Panc1 (cell line): ENCODE measurements at regions not wholly inside any gene's neighbourhood (a gene's known extent, or its start where the extent isn't known, plus 50 kb on each side); places are given as distances from the start of the nearest gene placed in this dataset.

Experiments
- ATAC-seq: fragments of 200-7000 bp; cut with Tn5 transposase; 2 replicates; pipeline ENCODE4 v1.9.1; 2020; ENCODE audit warnings: mild to moderate bottlenecking, moderate library complexity
- BruUV-seq: library from RNA; stranded (reverse); fragments of 400-500 nt; replicated peaks from 2 replicates; lab custom pipeline; 2021; lab: Mats Ljungman, UMichigan
- CTCF ChIA-PET: fragments of 300-600 bp; sonication (Branson Sonifier 250); formaldehyde crosslinking; loops from one replicate; lab custom pipeline; 2022; ENCODE audit warnings: antibody characterized with exemption; lab: Charles Lee
- POLR2A ChIA-PET: fragments of 300-600 bp; sonication (Branson Sonifier 250); formaldehyde crosslinking; loops from one replicate; lab custom pipeline; 2022; ENCODE audit warnings: antibody characterized with exemption; lab: Charles Lee
- DNase-seq: peaks from one replicate; pipeline ENCODE4 v3.0.0-alpha.2; 2010; ENCODE audit warnings: low read depth, low spot score
- H3K27ac ChIP-seq: 2 replicates; pipeline ENCODE4 v1.5.1; 2011; ENCODE audit warnings: mild to moderate bottlenecking, low read length, inconsistent platforms
- H3K27me3 ChIP-seq: fragments of 200-500 bp; sonication (Bioruptor generic); 2 replicates; pipeline ENCODE4 v1.6.0; 2014; ENCODE audit warnings: low read length, inconsistent platforms; ENCODE audit not compliant: control insufficient read depth, insufficient read depth
- H3K36me3 ChIP-seq: fragments of 200-500 bp; sonication (Bioruptor generic); 2 replicates; pipeline ENCODE4 v1.5.1; 2014; ENCODE audit warnings: inconsistent platforms, mild to moderate bottlenecking, low read length, moderate library complexity; ENCODE audit not compliant: control insufficient read depth, insufficient read depth
- H3K4me1 ChIP-seq: 2 replicates; pipeline ENCODE4 v1.5.1; 2011; ENCODE audit warnings: inconsistent platforms, mild to moderate bottlenecking, low read length, moderate library complexity; ENCODE audit not compliant: control insufficient read depth, insufficient read depth
- H3K4me3 ChIP-seq, 2 experiments: 2 replicates each; pipeline ENCODE4 v1.5.1; 2011 to 2012; ENCODE audit warnings: low read depth in 2 of 2, low read length in 2 of 2, mild to moderate bottlenecking in 2 of 2, inconsistent platforms in 1 of 2, moderate library complexity in 1 of 2
- H3K9me3 ChIP-seq: fragments of 200-500 bp; sonication (Bioruptor generic); 2 replicates; pipeline ENCODE4 v1.5.1; 2014; ENCODE audit warnings: low read depth, mild to moderate bottlenecking, inconsistent platforms, low read length, moderate library complexity; ENCODE audit not compliant: control insufficient read depth, insufficient read depth
- CTCF ChIP-seq: fragments of 450-650 bp; IDR thresholded peaks from 2 replicates; pipeline ENCODE4 v1.5.1; 2017; ENCODE audit warnings: mild to moderate bottlenecking
- POLR2AphosphoS5 ChIP-seq: IDR thresholded peaks from 2 replicates; pipeline ENCODE4 v1.6.1; 2012; ENCODE audit warnings: mild to moderate bottlenecking, low read depth, low read length, moderate library complexity
- REST ChIP-seq, 2 experiments: IDR thresholded peaks; 2 replicates each; pipeline ENCODE4 v1.6.1; 2011 to 2012; ENCODE audit warnings: low read depth in 2 of 2, control low read depth in 1 of 2, low read length in 1 of 2, mild to moderate bottlenecking in 1 of 2, moderate library complexity in 1 of 2; ENCODE audit not compliant: insufficient read depth in 1 of 2
- SIN3A ChIP-seq: IDR thresholded peaks from 2 replicates; pipeline ENCODE4 v1.6.1; 2012; ENCODE audit warnings: low read depth, mild to moderate bottlenecking, low read length, moderate library complexity, borderline replicate concordance; ENCODE audit not compliant: insufficient read depth
- TCF7L2 ChIP-seq: IDR thresholded peaks from 2 replicates; pipeline ENCODE4 v1.6.1; 2011; ENCODE audit warnings: mild to moderate bottlenecking, low read depth, low read length, inconsistent platforms
- in situ Hi-C: cut with HindIII; loops from 2 replicates; pipeline ENCODE4 v1.10.0; 2016; ENCODE audit warnings: low sequenced_read_pairs, low pct_unique_long_range_greater_than_20kb
- intact Hi-C: fragments of 100-400 bp; cut with micrococcal nuclease; formaldehyde crosslinking; loops from one replicate; pipeline ENCODE4 v1.10.0; 2022; ENCODE audit not compliant: unreplicated experiment

- no peak overlapping the region for H3K27ac ChIP-seq
- ChIA-PET CTCF (no interaction called here), POLR2A (no interaction called here)
- intact Hi-C loops (no loop called here), in situ Hi-C loops (no loop called here)
- H3K36me3 ChIP-seq: no peaks in the 10 kb centered on the region
- no peaks in the 10 kb centered on the region for H3K27me3 ChIP-seq
- H3K9me3 ChIP-seq: no peaks in the 10 kb centered on the region; the same call in 1 of the 2 replicates
- TF ChIP-seq CTCF: no peak
- TF ChIP-seq TCF7L2: no peak
- TF ChIP-seq SIN3A: no peak
- no peak for TF ChIP-seq REST (IDR thresholded peaks at IDR 0.05; ENCODE audit: insufficient read depth in 1 of 2, low read depth in 2 of 2, low read length in 1 of 2)
- no peak for TF ChIP-seq POLR2AphosphoS5
- no TSS peak for BruUV-seq
- no peaks in the 10 kb centered on the region for H3K4me1 ChIP-seq
- no peak for DNase-seq
- ATAC-seq: no peak
- no peak overlapping the region for H3K4me3 ChIP-seq
Measured at GRCh38 chr3:106745344-106746168, 631.7 kb upstream of the CCDC54 start.

DNA sequence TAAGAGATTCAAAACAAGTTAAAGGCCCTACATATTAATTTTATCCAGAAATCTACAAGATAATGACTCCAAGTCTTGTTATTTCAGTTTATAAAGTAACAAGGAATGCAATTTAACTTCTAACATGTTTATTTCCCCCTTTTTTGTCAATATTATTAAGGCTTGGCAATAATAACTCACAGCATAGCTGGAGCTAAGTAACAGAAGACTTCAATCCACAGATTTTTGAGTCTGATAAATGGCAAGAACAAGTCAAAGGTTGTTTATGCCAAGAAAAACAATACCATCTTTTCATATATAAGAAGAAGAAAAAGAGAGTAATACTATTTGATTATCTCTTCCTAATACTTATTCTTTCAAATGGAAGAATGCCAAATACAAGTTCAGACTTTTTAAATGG, 631.0 kb upstream of the CCDC54 start:
- Histone ChIP-seq H3K27ac (no peak overlapping the region), H3K9me3 (no peaks in the 10 kb centered on the region; the same call in 1 of the 2 replicates), H3K4me1 (no peaks in the 10 kb centered on the region), H3K27me3 (no peaks in the 10 kb centered on the region), H3K4me3 (no peak overlapping the region), H3K36me3 (no peaks in the 10 kb centered on the region)
- DNase-seq (no peak), ATAC-seq (no peak)
- ChIA-PET CTCF (no interaction called here), POLR2A (no interaction called here)
- in situ Hi-C loops: no loop called here
- no peak for TF ChIP-seq TCF7L2
- BruUV-seq: no TSS peak
- intact Hi-C loops: no loop called here

DNA sequence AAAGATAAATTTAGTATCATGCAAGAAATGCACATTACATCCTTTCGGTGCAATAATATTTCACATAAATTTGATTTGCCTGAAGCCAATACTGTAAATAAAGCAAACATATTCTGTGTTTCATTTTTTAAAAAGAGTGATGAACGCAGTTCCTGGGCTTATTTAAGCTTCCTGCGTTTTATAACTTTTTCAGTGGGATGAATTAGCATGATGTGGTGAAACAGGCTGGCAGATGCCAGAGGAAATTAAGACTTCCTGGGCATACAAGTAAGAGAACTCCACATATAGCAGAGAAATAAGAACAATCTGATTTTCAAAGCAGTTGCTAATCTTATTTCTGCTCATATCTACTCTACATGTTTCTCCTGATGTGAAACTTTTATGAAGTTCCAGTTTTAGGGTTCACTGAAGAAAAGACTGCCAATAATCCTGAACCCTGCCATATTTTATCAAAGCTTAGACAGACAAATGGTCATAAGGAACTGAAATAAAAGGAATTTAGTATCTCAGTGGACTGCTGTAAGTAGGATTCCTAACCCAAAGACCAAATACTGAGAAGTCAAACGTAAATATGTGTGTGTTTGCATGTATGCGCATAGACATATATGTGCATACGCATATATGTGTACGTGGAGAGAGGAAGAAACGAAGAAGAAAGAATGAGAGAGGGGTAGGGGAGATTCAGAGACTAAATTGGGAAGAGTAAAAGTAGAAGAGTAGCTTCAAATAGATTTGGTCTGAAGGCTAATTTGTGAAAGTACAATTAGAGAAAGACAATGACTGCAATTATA, 628.6 kb upstream of the CCDC54 start:
- DNase-seq (no peak), ATAC-seq (no peak)
- intact Hi-C loops (no loop called here), in situ Hi-C loops (no loop called here)
- TF ChIP-seq POLR2AphosphoS5 (no peak), CTCF (no peak), TCF7L2 (no peak), SIN3A (no peak), REST (IDR thresholded peaks at IDR 0.05; ENCODE audit: insufficient read depth in 1 of 2, low read depth in 2 of 2, low read length in 1 of 2) (no peak)
- H3K36me3 ChIP-seq: no peaks in the 10 kb centered on the region
- no peaks in the 10 kb centered on the region for H3K4me1 ChIP-seq
- H3K27ac ChIP-seq: no peak overlapping the region
- POLR2A ChIA-PET: no interaction called here
- H3K4me3 ChIP-seq: no peak overlapping the region
- CTCF ChIA-PET: no interaction called here
- H3K27me3 ChIP-seq: no peaks in the 10 kb centered on the region
- no TSS peak for BruUV-seq
- H3K9me3 ChIP-seq: no peaks in the 10 kb centered on the region; the same call in 1 of the 2 replicates
